ENCODE measurements at regions not wholly inside any gene's neighbourhood (a gene's known extent, or its start where the extent isn't known, plus 50 kb on each side); places are given as distances from the start of the nearest gene placed in this dataset.

- no peaks in the 10 kb centered on the region for H3K27me3 ChIP-seq
- no peak for DNase-seq (ENCODE audit: low spot score in 2 of 2)
- H3K4me3 ChIP-seq: no peak overlapping the region
- no peak overlapping the region for H3K27ac ChIP-seq
- no peaks in the 10 kb centered on the region for H3K36me3 ChIP-seq
- no peaks in the 10 kb centered on the region for H3K4me1 ChIP-seq
- WGBS, 2 donors: 66 to 69% methylated on average over 2 of the region's 2 CpGs
- peaks cover 0 to 28% (median 7%) of the 10 kb centered on the region in 4 donors for H3K9me3 ChIP-seq
- TF ChIP-seq CTCF (IDR thresholded peaks at IDR 0.05): no peak
- no peak for TF ChIP-seq POLR2A (IDR thresholded peaks at IDR 0.05)
- no peak for TF ChIP-seq EP300 (IDR thresholded peaks at IDR 0.05)
Measured at GRCh38 chr19:33895366-33895765, 98.7 kb downstream of the KCTD15 start.

DNA sequence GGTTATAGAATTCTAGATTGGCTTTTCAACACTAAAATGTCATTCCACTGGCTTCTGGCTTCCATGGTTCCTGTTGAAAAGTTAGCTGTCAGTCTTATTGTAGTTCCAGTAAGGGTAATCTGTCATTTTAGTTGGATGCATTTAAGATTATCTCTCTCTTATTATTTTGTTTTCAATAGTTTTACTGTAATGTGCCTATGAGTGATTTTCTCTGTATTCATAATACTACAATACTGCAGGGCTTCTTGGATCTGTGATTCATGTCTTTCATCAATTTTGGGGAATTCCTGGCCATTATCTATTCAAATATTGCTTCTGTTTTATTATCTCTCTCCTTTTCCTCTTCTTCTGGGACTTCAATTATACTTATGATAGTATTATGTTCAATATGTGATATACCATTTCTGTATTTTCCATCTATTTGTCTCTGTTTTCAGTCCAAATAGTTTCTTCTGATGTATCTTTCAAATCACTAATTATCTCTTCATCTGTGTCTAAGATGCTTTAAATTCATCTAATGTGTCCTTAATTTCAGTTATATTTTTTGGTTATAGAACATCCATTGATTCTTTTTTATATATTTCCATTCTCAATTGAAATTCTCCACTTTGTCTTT lies 101.5 kb downstream of the KCTD15 start:
- TF ChIP-seq POLR2A (IDR thresholded peaks at IDR 0.05) (no peak), EP300 (IDR thresholded peaks at IDR 0.05) (no peak), CTCF (IDR thresholded peaks at IDR 0.05) (no peak)
- Histone ChIP-seq H3K27me3 (no peaks in the 10 kb centered on the region), H3K36me3 (no peaks in the 10 kb centered on the region), H3K27ac (no peak overlapping the region), H3K4me3 (no peak overlapping the region), H3K9me3 (peaks cover 0 to 28% (median 7%) of the 10 kb centered on the region in 4 donors), H3K4me1 (no peaks in the 10 kb centered on the region)
- no peak for DNase-seq (ENCODE audit: low spot score in 2 of 2)

GRCh38 chr19:33900817-33901216 lies 104.1 kb downstream of the KCTD15 start:
- Histone ChIP-seq H3K4me1 (peaks cover 0 to 9% (median 5%) of the 10 kb centered on the region in 4 donors), H3K9me3 (peaks cover 0 to 28% (median 7%) of the 10 kb centered on the region in 4 donors), H3K4me3 (no peak overlapping the region), H3K27me3 (peaks cover 0 to 7% of the 10 kb centered on the region in 2 donors), H3K36me3 (no peaks in the 10 kb centered on the region), H3K27ac (no peak overlapping the region)
- DNase-seq (ENCODE audit: low spot score in 2 of 2): no peak
- TF ChIP-seq EP300 (IDR thresholded peaks at IDR 0.05) (no peak), CTCF (IDR thresholded peaks at IDR 0.05) (no peak), POLR2A (IDR thresholded peaks at IDR 0.05) (no peak)
- 68 to 73% methylated on average over 3 of the region's 3 CpGs for WGBS, 2 donors

DNA sequence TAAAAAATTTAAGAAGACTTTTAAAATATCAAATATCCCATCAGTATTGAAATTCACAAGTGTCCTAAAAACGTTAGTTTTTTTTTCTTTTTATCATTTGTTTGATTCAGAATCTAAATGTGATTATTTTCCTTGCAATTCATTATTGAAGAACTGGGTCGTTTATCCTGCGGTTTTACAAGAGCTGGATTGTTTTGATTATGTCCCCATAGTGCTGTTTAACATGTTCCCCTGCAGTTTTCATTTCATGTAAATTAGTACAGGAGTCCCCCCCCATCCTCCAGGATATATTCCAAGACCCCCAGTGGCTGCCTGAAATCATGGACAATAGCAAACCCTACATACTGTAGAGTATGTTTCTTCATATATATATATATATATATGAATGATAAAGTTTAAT lies 105.7 kb downstream of the KCTD15 start:
- H3K4me1 ChIP-seq: peaks cover 0 to 20% (median 10%) of the 10 kb centered on the region in 4 donors
- DNase-seq (ENCODE audit: low spot score in 2 of 2): no peak
- peaks cover 0 to 22% (median 6%) of the 10 kb centered on the region in 4 donors for H3K9me3 ChIP-seq
- no peak for TF ChIP-seq POLR2A (IDR thresholded peaks at IDR 0.05)
- no peak for TF ChIP-seq EP300 (IDR thresholded peaks at IDR 0.05)
- TF ChIP-seq CTCF (IDR thresholded peaks at IDR 0.05): no peak
- no peak overlapping the region for H3K4me3 ChIP-seq
- H3K27me3 ChIP-seq: peaks cover 0 to 17% of the 10 kb centered on the region in 2 donors
- 43 to 44% methylated on average over 3 of the region's 3 CpGs for WGBS, 2 donors
- no peaks in the 10 kb centered on the region for H3K36me3 ChIP-seq
- no peak overlapping the region for H3K27ac ChIP-seq

DNA sequence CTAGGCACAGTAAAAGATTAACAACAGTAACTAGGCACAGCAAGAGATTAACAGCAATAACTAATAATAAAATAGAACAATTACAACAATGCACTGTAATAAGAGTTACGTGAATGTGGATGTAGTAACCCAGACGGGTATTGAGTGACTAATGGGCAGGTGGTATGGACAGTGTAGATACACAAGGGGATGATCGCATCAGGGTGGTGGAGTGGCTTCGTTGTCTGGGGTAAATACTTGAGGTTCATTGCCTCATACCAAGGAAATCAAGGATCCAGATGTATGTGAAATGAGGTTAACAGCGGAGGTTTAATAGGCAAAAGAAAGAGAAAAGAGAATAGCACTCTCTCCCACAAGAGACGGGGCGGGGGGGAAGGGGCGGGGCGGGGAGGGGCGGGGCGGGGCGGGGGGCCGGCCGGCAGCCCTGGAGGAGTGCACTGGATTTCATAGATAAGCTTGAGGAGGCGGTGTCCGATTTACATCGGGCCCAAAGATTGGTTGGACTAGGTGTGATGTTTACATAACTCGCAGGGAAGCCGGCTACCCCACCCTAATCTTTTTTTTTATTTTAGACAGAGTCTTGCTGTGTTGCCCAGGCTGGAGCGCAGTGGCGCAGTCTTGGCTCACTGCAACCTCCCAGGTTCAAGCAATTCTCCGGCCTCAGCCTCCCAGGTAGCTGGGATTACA lies 106.3 kb downstream of the KCTD15 start:
- no peak for DNase-seq (ENCODE audit: low spot score in 2 of 2)
- WGBS, 2 donors: 76 to 77% methylated on average over 22 of the region's 22 CpGs
- H3K27me3 ChIP-seq: peaks cover 0 to 17% of the 10 kb centered on the region in 2 donors
- no peak overlapping the region for H3K4me3 ChIP-seq
- H3K36me3 ChIP-seq: no peaks in the 10 kb centered on the region
- H3K27ac ChIP-seq: no peak overlapping the region
- H3K9me3 ChIP-seq: peaks cover 0 to 16% (median 4%) of the 10 kb centered on the region in 4 donors
- TF ChIP-seq EP300 (IDR thresholded peaks at IDR 0.05) (no peak), CTCF (IDR thresholded peaks at IDR 0.05) (no peak), POLR2A (IDR thresholded peaks at IDR 0.05) (no peak)
- peaks cover 0 to 20% (median 10%) of the 10 kb centered on the region in 4 donors for H3K4me1 ChIP-seq
